ENCODE measurements at regions not wholly inside any gene's neighbourhood (a gene's known extent, or its start where the extent isn't known, plus 50 kb on each side); places are given as distances from the start of the nearest gene placed in this dataset.

GRCh38 chr7:95687759-95688343 is 84.5 kb upstream of the DYNC1I1 start:
- H4K20me1 ChIP-seq (ENCODE audit: low read depth), result no peaks in the 10 kb centered on the region
- H3K4me1 Mint-ChIP-seq, result peaks cover 16% of the 10 kb centered on the region
- H3K27me3 Mint-ChIP-seq (ENCODE audit: insufficient read depth, low read depth), result peaks cover 2% of the 10 kb centered on the region
- H3K4me1 ChIP-seq, result peaks cover 3% of the 10 kb centered on the region
- no peaks in the 10 kb centered on the region for H3K9me3 Mint-ChIP-seq
- H3K27ac ChIP-seq, result no peak overlapping the region
- H2AFZ ChIP-seq (replicated peaks), result peak overlapping the region; percentile 90
- H3K4me3 Mint-ChIP-seq, result no peak overlapping the region
- peak; percentile 57 for DNase-seq (ENCODE audit: low spot score)
- no peaks in the 10 kb centered on the region for H3K36me3 Mint-ChIP-seq
- no peak overlapping the region for H3K4me2 ChIP-seq
- no peaks in the 10 kb centered on the region for H3K27me3 ChIP-seq
- H3K36me3 ChIP-seq, result no peaks in the 10 kb centered on the region
- H3K9ac ChIP-seq, result no peak overlapping the region
- H3F3A ChIP-seq (ENCODE audit: low read depth), result no peaks in the 10 kb centered on the region
- peak; percentile 66 for TF ChIP-seq CTCF (IDR thresholded peaks at IDR 0.05)
- TF ChIP-seq EZH2 (IDR thresholded peaks at IDR 0.05), result no peak
- H3K4me3 ChIP-seq, result no peak overlapping the region
- H3K9me3 ChIP-seq (ENCODE audit: low read depth), result no peaks in the 10 kb centered on the region
- no peaks in the 10 kb centered on the region for H3K79me2 ChIP-seq (ENCODE audit: low read depth)
- no peak overlapping the region for H3K27ac Mint-ChIP-seq

DNA sequence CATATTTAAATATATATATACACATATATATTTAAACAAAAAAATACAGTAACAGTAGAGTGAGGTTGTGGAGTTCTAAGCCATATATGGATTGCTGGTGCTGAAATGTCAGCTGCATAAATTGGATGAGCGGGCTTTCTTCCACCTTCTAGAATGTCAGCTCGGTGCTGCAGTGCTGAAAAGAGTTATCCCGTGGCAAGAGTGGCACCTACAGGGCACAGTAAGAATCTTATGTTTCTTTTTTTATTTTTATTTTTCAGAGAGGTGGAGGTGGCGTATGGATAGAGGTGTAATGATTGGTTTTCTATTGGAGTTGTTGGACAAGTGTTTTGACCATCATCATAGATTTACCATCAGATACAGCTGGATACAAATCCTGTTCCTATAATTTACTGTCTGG is 86.2 kb upstream of the DYNC1I1 start:
- no peak overlapping the region for H3K27ac ChIP-seq
- no peak for TF ChIP-seq EZH2 (IDR thresholded peaks at IDR 0.05)
- TF ChIP-seq EZH2phosphoT487 (IDR thresholded peaks at IDR 0.05), result no peak
- peak; percentile 58 for TF ChIP-seq CTCF (IDR thresholded peaks at IDR 0.05)

DNA sequence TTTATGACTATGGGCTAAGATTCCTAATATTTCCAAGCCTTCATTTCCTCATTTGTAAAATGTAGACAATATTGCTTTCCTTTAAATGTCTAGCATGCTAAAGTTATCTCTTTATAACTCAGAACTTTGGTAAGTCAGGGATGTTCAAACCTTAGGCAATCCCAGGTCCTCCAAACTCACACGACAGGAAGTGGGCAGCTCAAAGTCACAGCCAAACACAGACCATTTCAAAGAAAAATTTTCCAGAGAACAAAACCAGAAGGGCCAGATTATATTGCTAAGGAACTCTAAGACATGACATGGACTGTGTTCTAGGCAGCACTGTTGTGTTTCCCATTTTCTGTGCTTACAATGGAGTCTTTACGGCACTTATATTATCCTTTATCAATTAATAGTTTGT is 87.8 kb upstream of the DYNC1I1 start:
- H3K4me2 ChIP-seq, result no peak overlapping the region
- no peaks in the 10 kb centered on the region for H3K27me3 ChIP-seq
- Mint-ChIP-seq H3K4me3 (no peak overlapping the region), H3K9me3 (no peaks in the 10 kb centered on the region), H3K4me1 (peaks cover 16% of the 10 kb centered on the region), H3K36me3 (no peaks in the 10 kb centered on the region), H3K27me3 (ENCODE audit: insufficient read depth, low read depth) (peaks cover 2% of the 10 kb centered on the region), H3K27ac (no peak overlapping the region)
- no peak overlapping the region for H2AFZ ChIP-seq (replicated peaks)
- no peak overlapping the region for H3K27ac ChIP-seq
- peaks cover 2% of the 10 kb centered on the region for H3K9me3 ChIP-seq (ENCODE audit: low read depth)
- no peak overlapping the region for H3K4me3 ChIP-seq
- no peak for DNase-seq (ENCODE audit: low spot score)
- H3K36me3 ChIP-seq, result no peaks in the 10 kb centered on the region
- TF ChIP-seq EZH2 (IDR thresholded peaks at IDR 0.05) (no peak), EZH2phosphoT487 (IDR thresholded peaks at IDR 0.05) (no peak), CTCF (IDR thresholded peaks at IDR 0.05) (no peak)
- no peaks in the 10 kb centered on the region for H3K79me2 ChIP-seq (ENCODE audit: low read depth)
- no peak overlapping the region for H3K9ac ChIP-seq
- no peaks in the 10 kb centered on the region for H3K4me1 ChIP-seq
- no peaks in the 10 kb centered on the region for H4K20me1 ChIP-seq (ENCODE audit: low read depth)
- no peaks in the 10 kb centered on the region for H3F3A ChIP-seq (ENCODE audit: low read depth)

More for the DNA sequence above, 86.2 kb upstream of the DYNC1I1 start:
- Histone ChIP-seq H3K4me3 (no peak overlapping the region), H3K27me3 (no peaks in the 10 kb centered on the region), H3K9me3 (ENCODE audit: low read depth) (no peaks in the 10 kb centered on the region), H4K20me1 (ENCODE audit: low read depth) (no peaks in the 10 kb centered on the region), H3K79me2 (ENCODE audit: low read depth) (no peaks in the 10 kb centered on the region), H2AFZ (replicated peaks) (no peak overlapping the region), H3K9ac (no peak overlapping the region), H3K4me1 (peaks cover 3% of the 10 kb centered on the region), H3K4me2 (no peak overlapping the region), H3F3A (ENCODE audit: low read depth) (no peaks in the 10 kb centered on the region), H3K36me3 (no peaks in the 10 kb centered on the region)
- Mint-ChIP-seq H3K27ac (no peak overlapping the region), H3K4me3 (no peak overlapping the region), H3K27me3 (ENCODE audit: insufficient read depth, low read depth) (peaks cover 2% of the 10 kb centered on the region), H3K36me3 (no peaks in the 10 kb centered on the region), H3K9me3 (no peaks in the 10 kb centered on the region), H3K4me1 (peaks cover 22% of the 10 kb centered on the region)
- DNase-seq (ENCODE audit: low spot score), result peak; percentile 59
